Urinary bladder (tissue), 3 donors: ENCODE measurements at regions not wholly inside any gene's neighbourhood (a gene's known extent, or its start where the extent isn't known, plus 50 kb on each side); places are given as distances from the start of the nearest gene placed in this dataset.

Experiments
- DNase-seq: peaks from one replicate; pipeline ENCODE4 v3.0.0-alpha.2; 2015; ENCODE audit errors: extremely low spot score
- H3K27ac ChIP-seq: one replicate; pipeline ENCODE4 v1.5.1; 2013; ENCODE audit warnings: low read depth, mild to moderate bottlenecking, moderate library complexity
- H3K36me3 ChIP-seq: one replicate; pipeline ENCODE4 v1.6.1; 2013; ENCODE audit warnings: mild to moderate bottlenecking, moderate library complexity; ENCODE audit not compliant: insufficient read depth
- H3K4me1 ChIP-seq: one replicate; pipeline ENCODE4 v1.6.1; 2013; ENCODE audit warnings: mild to moderate bottlenecking, moderate library complexity; ENCODE audit not compliant: insufficient read depth
- H3K4me3 ChIP-seq: one replicate; pipeline ENCODE4 v1.5.1; 2013; ENCODE audit warnings: low read depth, low read length
- WGBS: extraction: QIAGEN DNeasy Blood & Tissue Kit; methylation state at CpG from one replicate; pipeline ENCODE4 v1.1.7; 2013; 5-methylcytosine and 5-hydroxymethylcytosine counted together
- donor health status: healthy with polysubstance abuse.
- donor health status: healthy.

GRCh38 chr10:118153287-118153686 is 106.5 kb upstream of the RAB11FIP2 start:
- Histone ChIP-seq H3K4me3 (no peak overlapping the region), H3K36me3 (no peaks in the 10 kb centered on the region), H3K27ac (no peak overlapping the region), H3K4me1 (no peaks in the 10 kb centered on the region)
- no peak for DNase-seq

DNA sequence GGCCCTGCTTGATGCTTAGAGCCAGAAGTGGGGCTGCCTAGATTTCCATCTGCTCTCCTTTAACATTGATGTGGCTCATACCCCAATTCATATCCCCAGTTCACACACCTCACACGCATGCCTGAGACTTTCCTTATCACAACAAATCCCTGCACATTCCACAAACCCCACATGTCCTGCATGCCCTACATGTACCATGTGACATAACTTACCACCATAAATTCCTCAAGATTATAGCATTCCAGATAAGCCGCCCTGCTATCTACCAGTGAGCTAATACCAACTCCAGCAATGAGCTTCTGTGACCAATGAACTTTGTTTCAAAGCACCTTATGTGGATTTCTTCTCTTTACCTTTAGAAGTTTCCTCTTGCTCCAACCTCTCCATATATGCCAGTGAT is 104.7 kb upstream of the RAB11FIP2 start:
- Histone ChIP-seq H3K4me3 (no peak overlapping the region), H3K36me3 (no peaks in the 10 kb centered on the region), H3K4me1 (no peaks in the 10 kb centered on the region), H3K27ac (no peak overlapping the region)
- WGBS = 62% methylated on average over 2 of the region's 2 CpGs
- DNase-seq = no peak

DNA sequence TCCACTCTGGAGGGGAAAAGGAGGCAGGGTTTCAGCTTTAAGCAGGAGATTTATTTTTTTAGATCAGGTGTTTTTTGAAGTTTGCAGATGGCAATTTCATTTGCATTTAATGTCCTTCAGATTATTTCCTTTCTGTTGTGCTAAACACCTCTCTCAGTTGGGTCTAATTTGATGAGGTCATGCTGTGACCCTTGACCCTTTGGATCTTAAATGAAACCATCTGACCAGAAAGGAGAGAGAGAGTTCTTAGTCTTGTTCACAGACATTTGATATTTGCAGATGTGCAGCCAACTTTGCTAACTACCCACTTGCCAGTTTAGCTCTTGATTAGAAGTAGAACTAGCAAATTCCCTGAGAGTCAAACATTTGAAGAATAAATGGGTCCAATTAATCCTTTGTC is 101.5 kb upstream of the RAB11FIP2 start:
- no peaks in the 10 kb centered on the region for H3K4me1 ChIP-seq
- no peaks in the 10 kb centered on the region for H3K36me3 ChIP-seq
- H3K27ac ChIP-seq = no peak overlapping the region
- H3K4me3 ChIP-seq = no peak overlapping the region
- DNase-seq = no peak

GRCh38 chr10:118145256-118145655 is 98.5 kb upstream of the RAB11FIP2 start:
- WGBS = 84% methylated on average over 4 of the region's 4 CpGs

DNA sequence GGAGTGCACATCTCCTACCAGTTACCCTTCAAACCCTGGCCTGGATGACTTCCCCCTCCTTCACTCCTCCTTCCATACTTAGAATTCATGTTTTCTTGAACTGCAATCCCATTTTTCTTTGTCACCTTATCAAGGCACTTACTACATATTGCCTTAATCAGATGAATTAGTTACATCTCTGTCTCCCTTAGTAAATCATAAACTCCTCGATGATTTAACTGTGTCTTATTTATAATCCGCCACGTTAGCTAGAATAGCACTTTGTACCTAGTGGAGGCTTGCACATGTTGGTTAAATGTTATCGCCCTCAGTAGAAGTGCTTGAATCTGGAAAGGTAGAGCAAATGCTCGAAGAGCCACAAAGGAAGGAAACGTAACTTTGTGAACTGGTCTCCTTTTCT is 94.7 kb upstream of the RAB11FIP2 start:
- Histone ChIP-seq H3K4me3 (no peak overlapping the region), H3K27ac (no peak overlapping the region), H3K4me1 (no peaks in the 10 kb centered on the region), H3K36me3 (no peaks in the 10 kb centered on the region)
- 87% methylated on average over 6 of the region's 6 CpGs for WGBS
- DNase-seq = no peak

More at GRCh38 chr10:118145256-118145655, 98.5 kb upstream of the RAB11FIP2 start:
- H3K4me3 ChIP-seq = no peak overlapping the region
- no peak for DNase-seq
- H3K4me1 ChIP-seq = no peaks in the 10 kb centered on the region
- no peaks in the 10 kb centered on the region for H3K36me3 ChIP-seq
- no peak overlapping the region for H3K27ac ChIP-seq

- H3K27ac ChIP-seq = no peak overlapping the region
- H3K4me3 ChIP-seq = no peak overlapping the region
- H3K36me3 ChIP-seq = no peaks in the 10 kb centered on the region
- no peaks in the 10 kb centered on the region for H3K4me1 ChIP-seq
- DNase-seq = no peak
These were observed 92.6 kb upstream of the RAB11FIP2 start for GRCh38 chr10:118139321-118139720.

DNA sequence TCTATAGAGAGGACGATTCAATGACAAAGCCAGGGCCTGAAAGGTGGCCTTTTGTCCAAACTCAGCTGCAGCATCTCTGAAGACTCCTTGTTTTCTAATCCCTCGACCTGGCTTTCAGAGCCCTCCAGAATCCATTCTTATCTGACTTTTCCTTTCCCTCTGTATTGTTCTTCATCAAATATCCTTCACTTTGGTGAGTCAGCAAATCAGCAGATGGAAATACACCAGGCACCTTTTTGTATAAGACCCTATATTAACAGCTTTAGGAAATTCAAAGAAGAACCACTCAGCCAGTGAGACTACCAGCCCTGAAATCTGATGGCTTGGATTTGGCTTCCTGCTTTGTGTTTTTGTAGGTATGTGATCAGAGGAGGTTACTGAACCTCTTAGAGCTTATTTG is 81.9 kb upstream of the RAB11FIP2 start:
- no peak for DNase-seq
- Histone ChIP-seq H3K4me3 (no peak overlapping the region), H3K4me1 (no peaks in the 10 kb centered on the region), H3K27ac (no peak overlapping the region), H3K36me3 (no peaks in the 10 kb centered on the region)
- 74% methylated on average over 2 of the region's 2 CpGs for WGBS

GRCh38 chr10:118118716-118119115 is 72.0 kb upstream of the RAB11FIP2 start:
- Histone ChIP-seq H3K4me1 (no peaks in the 10 kb centered on the region), H3K4me3 (no peak overlapping the region), H3K36me3 (no peaks in the 10 kb centered on the region), H3K27ac (no peak overlapping the region)
- no peak for DNase-seq

GRCh38 chr10:118116715-118117449 is 70.1 kb upstream of the RAB11FIP2 start:
- 23% methylated on average over 10 of the region's 10 CpGs for WGBS
- DNase-seq = peak; percentile 41
- H3K36me3 ChIP-seq = no peaks in the 10 kb centered on the region
- H3K4me3 ChIP-seq = no peak overlapping the region
- no peaks in the 10 kb centered on the region for H3K4me1 ChIP-seq
- H3K27ac ChIP-seq = no peak overlapping the region

DNA sequence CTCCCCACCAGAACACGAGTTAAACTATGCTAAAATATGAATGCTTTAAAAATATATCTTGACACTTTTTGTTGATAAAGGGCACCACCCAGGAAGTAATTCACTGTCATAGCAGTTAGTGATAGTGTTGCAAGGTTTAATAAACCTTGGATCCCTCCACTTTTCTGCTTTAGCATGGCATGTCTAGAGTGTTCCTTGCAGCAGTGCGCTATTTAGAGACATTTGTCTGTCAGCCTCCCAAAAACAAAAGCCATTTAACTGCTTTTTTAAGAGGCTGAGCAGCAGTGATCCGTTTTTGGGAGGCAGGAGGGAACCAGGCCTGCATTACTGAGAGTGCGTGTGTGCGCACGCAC is 69.6 kb upstream of the RAB11FIP2 start:
- H3K36me3 ChIP-seq = no peaks in the 10 kb centered on the region
- H3K4me3 ChIP-seq = no peak overlapping the region
- DNase-seq = no peak
- H3K4me1 ChIP-seq = no peaks in the 10 kb centered on the region
- H3K27ac ChIP-seq = no peak overlapping the region
- WGBS = 27% methylated on average over 6 of the region's 6 CpGs

DNA sequence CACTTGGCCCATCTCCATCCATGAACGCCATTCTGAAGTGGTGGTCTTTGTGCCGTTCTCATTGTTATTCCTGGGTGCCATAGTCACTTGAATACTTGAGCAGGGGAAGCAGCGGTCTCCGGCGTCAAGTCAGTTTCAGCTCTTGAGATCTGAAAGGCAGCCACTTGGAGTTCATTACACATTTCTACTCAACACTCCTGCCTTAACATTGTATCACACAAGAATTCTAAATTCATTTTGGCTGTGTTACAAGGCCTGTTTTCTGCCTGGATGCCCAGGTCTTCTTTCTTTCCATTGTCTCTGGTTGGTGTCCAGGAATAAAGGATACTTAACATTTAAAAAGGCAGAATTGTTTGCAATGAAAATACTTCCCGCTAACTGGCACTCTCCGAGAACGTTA is 69.0 kb upstream of the RAB11FIP2 start:
- Histone ChIP-seq H3K4me3 (no peak overlapping the region), H3K4me1 (no peaks in the 10 kb centered on the region), H3K36me3 (no peaks in the 10 kb centered on the region), H3K27ac (no peak overlapping the region)
- DNase-seq = no peak
- WGBS = 68% methylated on average over 8 of the region's 8 CpGs

GRCh38 chr10:118114992-118115391 is 68.3 kb upstream of the RAB11FIP2 start:
- DNase-seq = no peak
- 47% methylated on average over 1 of the region's 1 CpG for WGBS
- H3K27ac ChIP-seq = no peak overlapping the region
- no peaks in the 10 kb centered on the region for H3K4me1 ChIP-seq
- H3K4me3 ChIP-seq = no peak overlapping the region
- H3K36me3 ChIP-seq = no peaks in the 10 kb centered on the region

GRCh38 chr10:118112543-118113125 is 65.9 kb upstream of the RAB11FIP2 start:
- DNase-seq = no peak
- Histone ChIP-seq H3K4me3 (no peak overlapping the region), H3K36me3 (no peaks in the 10 kb centered on the region), H3K27ac (no peak overlapping the region), H3K4me1 (no peaks in the 10 kb centered on the region)
- WGBS = 93% methylated on average over 6 of the region's 6 CpGs

DNA sequence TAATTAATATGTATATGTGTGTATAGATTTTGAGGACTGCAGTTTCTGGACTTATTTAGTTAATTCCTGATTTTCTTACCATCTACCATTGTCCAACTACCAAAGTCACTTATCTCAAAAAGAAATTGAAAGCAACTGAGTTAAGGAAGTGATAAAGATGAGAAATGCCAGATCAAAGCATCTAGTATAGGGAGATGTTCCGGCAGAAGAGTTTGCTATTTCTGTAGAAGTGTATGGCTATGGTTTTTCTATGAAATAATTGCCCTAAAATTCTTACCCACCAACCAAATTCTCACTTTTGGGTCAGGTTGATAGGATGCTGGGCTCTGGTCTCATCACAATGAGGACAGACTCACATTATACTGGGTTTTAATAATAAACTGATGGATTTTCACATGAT is 64.0 kb upstream of the RAB11FIP2 start:
- Histone ChIP-seq H3K36me3 (no peaks in the 10 kb centered on the region), H3K27ac (no peak overlapping the region), H3K4me3 (no peak overlapping the region), H3K4me1 (no peaks in the 10 kb centered on the region)
- WGBS = 89% methylated on average over 1 of the region's 1 CpG
- no peak for DNase-seq
